ENCODE measurements at regions not wholly inside any gene's neighbourhood (a gene's known extent, or its start where the extent isn't known, plus 50 kb on each side); places are given as distances from the start of the nearest gene placed in this dataset.

GRCh38 chr6:133693565-133693964, 195.3 kb upstream of the TCF21 start:
- no peak for DNase-seq (ENCODE audit: low read depth in 2 of 2)

GRCh38 chr6:133697185-133697584, 191.7 kb upstream of the TCF21 start:
- no peak for DNase-seq (ENCODE audit: low read depth in 2 of 2)

GRCh38 chr6:133697666-133698065, 191.2 kb upstream of the TCF21 start:
- DNase-seq (ENCODE audit: low read depth in 2 of 2): no peak

GRCh38 chr6:133698272-133698671, 190.6 kb upstream of the TCF21 start:
- no peak for DNase-seq (ENCODE audit: low read depth in 2 of 2)

- DNase-seq (ENCODE audit: low read depth in 2 of 2): no peak
These were observed 189.1 kb upstream of the TCF21 start for GRCh38 chr6:133699741-133700385.

GRCh38 chr6:133701633-133702331, 187.1 kb upstream of the TCF21 start:
- no peak for DNase-seq (ENCODE audit: low read depth in 2 of 2)

- DNase-seq (ENCODE audit: low read depth in 2 of 2): no peak
These were observed 184.5 kb upstream of the TCF21 start for GRCh38 chr6:133704371-133704770.

- DNase-seq (ENCODE audit: low read depth in 2 of 2): no peak
These were observed 183.8 kb upstream of the TCF21 start for GRCh38 chr6:133705066-133705465.

GRCh38 chr6:133705731-133706130, 183.2 kb upstream of the TCF21 start:
- DNase-seq (ENCODE audit: low read depth in 2 of 2): no peak

GRCh38 chr6:133707456-133707855, 181.5 kb upstream of the TCF21 start:
- DNase-seq (ENCODE audit: low read depth in 2 of 2): no peak

GRCh38 chr6:133710826-133711225, 178.1 kb upstream of the TCF21 start:
- DNase-seq (ENCODE audit: low read depth in 2 of 2): no peak

GRCh38 chr6:133715270-133715669, 173.6 kb upstream of the TCF21 start:
- no peak for DNase-seq (ENCODE audit: low read depth in 2 of 2)

- no peak for DNase-seq (ENCODE audit: low read depth in 2 of 2)
These were observed 164.2 kb upstream of the TCF21 start for GRCh38 chr6:133724726-133725125.

- no peak for DNase-seq (ENCODE audit: low read depth in 2 of 2)
These were observed 162.7 kb upstream of the TCF21 start for GRCh38 chr6:133726188-133726587.

- DNase-seq (ENCODE audit: low read depth in 2 of 2): no peak
These were observed 158.0 kb upstream of the TCF21 start for GRCh38 chr6:133730881-133731280.

- DNase-seq (ENCODE audit: low read depth in 2 of 2): no peak
These were observed 148.7 kb upstream of the TCF21 start for GRCh38 chr6:133740218-133740617.

GRCh38 chr6:133740816-133741215, 148.1 kb upstream of the TCF21 start:
- DNase-seq (ENCODE audit: low read depth in 2 of 2): no peak

- no peak for DNase-seq (ENCODE audit: low read depth in 2 of 2)
These were observed 147.5 kb upstream of the TCF21 start for GRCh38 chr6:133741375-133741861.

GRCh38 chr6:133743621-133744020, 145.3 kb upstream of the TCF21 start:
- DNase-seq (ENCODE audit: low read depth in 2 of 2): no peak

- no peak for DNase-seq (ENCODE audit: low read depth in 2 of 2)
These were observed 142.5 kb upstream of the TCF21 start for GRCh38 chr6:133746417-133746770.

GRCh38 chr6:133748628-133749027, 140.3 kb upstream of the TCF21 start:
- no peak for DNase-seq (ENCODE audit: low read depth in 2 of 2)

- DNase-seq (ENCODE audit: low read depth in 2 of 2): no peak
These were observed 139.5 kb upstream of the TCF21 start for GRCh38 chr6:133749427-133749826.

GRCh38 chr6:133752129-133752528, 136.8 kb upstream of the TCF21 start:
- DNase-seq (ENCODE audit: low read depth in 2 of 2): no peak

- DNase-seq (ENCODE audit: low read depth in 2 of 2): no peak
These were observed 135.2 kb upstream of the TCF21 start for GRCh38 chr6:133753756-133754155.
